GM12878 (cell line): ENCODE measurements at regions not wholly inside any gene's neighbourhood (a gene's known extent, or its start where the extent isn't known, plus 50 kb on each side); places are given as distances from the start of the nearest gene placed in this dataset.

ENCODE experiments used
- ATAC-seq: fragments of 200-7000 bp; cut with Tn5 transposase; 3 replicates; pipeline ENCODE4 v1.9.1; 2020; ENCODE audit warnings: mild to moderate bottlenecking, moderate library complexity
- BruUV-seq: library from RNA; stranded (reverse); fragments of 400-500 nt; replicated peaks from 2 replicates; lab custom pipeline; 2021; lab: Mats Ljungman, UMichigan
- CTCF ChIA-PET: fragments of 300-600 bp; sonication (Branson Sonifier 250); formaldehyde crosslinking; extraction: SDS; loops from one replicate; lab custom pipeline; 2021; ENCODE audit warnings: inconsistent platforms; lab: Yijun Ruan, JAX
- POLR2A ChIA-PET: fragments of 350-600 bp; formaldehyde crosslinking; extraction: SDS; loops from one replicate; lab custom pipeline; 2021; ENCODE audit warnings: inconsistent platforms; lab: Charles Lee
- RAD21 ChIA-PET: fragments of 300-600 bp; sonication (Branson Sonifier 250); formaldehyde crosslinking; loops from one replicate; lab custom pipeline; 2023; ENCODE audit warnings: antibody characterized with exemption; ENCODE audit not compliant: unreplicated experiment; lab: Charles Lee
- SMC1A ChIA-PET: fragments of 300-600 bp; sonication (Branson Sonifier 250); formaldehyde crosslinking; loops from one replicate; lab custom pipeline; 2023; ENCODE audit not compliant: unreplicated experiment, uncharacterized antibody; lab: Charles Lee
- DNase-seq: peaks from one replicate; pipeline ENCODE4 v3.0.0-alpha.2; 2011; ENCODE audit warnings: low read depth, low spot score
- FAIRE-seq: peaks from 3 replicates; lab custom pipeline; 2011; peaks lifted over from hg19 to GRCh38; lab: Jason Lieb, UNC
- H2AFZ ChIP-seq: 2 replicates; pipeline ENCODE4 v1.6.0; 2011; ENCODE audit warnings: low read depth, low read length, control low read depth; ENCODE audit not compliant: control insufficient read depth
- H3K27ac ChIP-seq: 2 replicates; pipeline ENCODE4 v1.5.1; 2011; ENCODE audit warnings: control low read depth; ENCODE audit not compliant: control insufficient read depth, insufficient read depth
- H3K27me3 ChIP-seq, 2 experiments: replicated peaks in 1 of 2; 2 replicates each; pipeline versions ENCODE4 v1.6.0 to v1.6.1; 2011; ENCODE audit warnings: low read length in 1 of 2; ENCODE audit not compliant: control insufficient read depth in 2 of 2, insufficient read depth in 2 of 2
- H3K36me3 ChIP-seq, 2 experiments: 2 replicates each; pipeline ENCODE4 v1.5.1; 2011; ENCODE audit warnings: low read length in 1 of 2; ENCODE audit not compliant: control insufficient read depth in 2 of 2, insufficient read depth in 2 of 2
- H3K4me1 ChIP-seq: 2 replicates; pipeline ENCODE4 v1.6.1; 2011; ENCODE audit warnings: mild to moderate bottlenecking, low read length, moderate library complexity, mixed read lengths; ENCODE audit not compliant: control insufficient read depth, insufficient read depth
- H3K4me2 ChIP-seq: 2 replicates; pipeline ENCODE4 v1.6.0; 2011; ENCODE audit warnings: control low read depth; ENCODE audit not compliant: control insufficient read depth, insufficient read depth
- H3K4me3 ChIP-seq: fragments of 200-600 bp; sonication (generic); 2 replicates; pipeline ENCODE4 v1.5.1; 2016
- H3K79me2 ChIP-seq: 2 replicates; pipeline ENCODE4 v1.6.0; 2011; ENCODE audit warnings: low read length; ENCODE audit not compliant: control insufficient read depth, insufficient read depth
- H3K9ac ChIP-seq: 2 replicates; pipeline ENCODE4 v1.8.0; 2011; ENCODE audit warnings: low read length, control low read depth, mixed read lengths; ENCODE audit not compliant: control insufficient read depth, insufficient read depth
- H3K9me3 ChIP-seq: replicated peaks from 3 replicates; pipeline ENCODE4 v1.5.1; 2011; ENCODE audit warnings: mild to moderate bottlenecking, low read length; ENCODE audit not compliant: control insufficient read depth, insufficient read depth
- H4K20me1 ChIP-seq: 2 replicates; pipeline ENCODE4 v1.6.0; 2011; ENCODE audit not compliant: control insufficient read depth, insufficient read depth
- CEBPB ChIP-seq, 2 experiments: fragments of 150-350 bp in 1 of 2; IDR thresholded peaks; 2 replicates each; pipeline ENCODE4 v1.6.1; 2012 to 2014; ENCODE audit warnings: low read depth in 2 of 2, low read length in 2 of 2, borderline replicate concordance in 1 of 2, inconsistent platforms in 1 of 2
- EZH2 ChIP-seq: IDR thresholded peaks from 2 replicates; pipeline ENCODE4 v1.6.1; 2012; ENCODE audit warnings: low read depth, mild to moderate bottlenecking, control low read depth, inconsistent platforms, low read length, borderline replicate concordance; ENCODE audit not compliant: control insufficient read depth
- HDAC2 ChIP-seq: fragments of 200-600 bp; sonication (generic); IDR thresholded peaks from 2 replicates; pipeline ENCODE4 v1.6.1; 2017
- IKZF2 ChIP-seq, 2 experiments: fragments of 450-650 bp; IDR thresholded peaks; 2 replicates each; pipeline ENCODE4 v1.6.1; 2017; ENCODE audit warnings: mild to moderate bottlenecking in 2 of 2, moderate library complexity in 2 of 2
- KAT2A ChIP-seq: conservative IDR thresholded peaks from 2 replicates; pipeline ENCODE4 v1.6.1; 2011; ENCODE audit warnings: low read depth, low read length; ENCODE audit not compliant: control insufficient read depth
- MAX ChIP-seq: IDR thresholded peaks from 2 replicates; pipeline ENCODE4 v1.6.1; 2012; ENCODE audit warnings: low read depth, low read length, improper control_type of control experiment
- MEF2A ChIP-seq: IDR thresholded peaks from 2 replicates; pipeline ENCODE4 v1.6.1; 2011; ENCODE audit warnings: low read depth, mild to moderate bottlenecking, low read length, moderate library complexity; ENCODE audit not compliant: insufficient read depth
- MXI1 ChIP-seq: fragments of 150-350 bp; IDR thresholded peaks from 2 replicates; pipeline ENCODE4 v1.6.1; 2011; ENCODE audit warnings: low read depth, mild to moderate bottlenecking, inconsistent platforms, low read length, improper control_type of control experiment
- NFIC ChIP-seq: IDR thresholded peaks from 2 replicates; pipeline ENCODE4 v1.6.1; 2012; ENCODE audit warnings: low read depth, mild to moderate bottlenecking, inconsistent platforms, low read length, moderate library complexity
- POLR2AphosphoS2 ChIP-seq: IDR thresholded peaks from 2 replicates; pipeline ENCODE4 v1.6.1; 2011; ENCODE audit warnings: low read depth, mild to moderate bottlenecking, low read length, improper control_type of control experiment, moderate library complexity
- POU2F2 ChIP-seq: IDR thresholded peaks from 3 replicates; pipeline ENCODE4 v1.6.1; 2011; ENCODE audit warnings: low read depth, mild to moderate bottlenecking, low read length, borderline replicate concordance
- SIN3A ChIP-seq: IDR thresholded peaks from 2 replicates; pipeline ENCODE4 v1.6.1; 2012; ENCODE audit warnings: low read depth, low read length, improper control_type of control experiment
- SMARCA5 ChIP-seq: fragments of 450-650 bp; IDR thresholded peaks from 2 replicates; pipeline ENCODE4 v1.6.1; 2017; ENCODE audit warnings: mild to moderate bottlenecking
- TBL1XR1 ChIP-seq: IDR thresholded peaks from 2 replicates; pipeline ENCODE4 v1.6.1; 2012; ENCODE audit warnings: low read depth, low read length, improper control_type of control experiment
- TCF7 ChIP-seq: IDR thresholded peaks from 2 replicates; pipeline ENCODE4 v1.6.1; 2014; ENCODE audit warnings: antibody characterized with exemption, borderline replicate concordance
- YBX1 ChIP-seq: fragments of 450-650 bp; IDR thresholded peaks from 2 replicates; pipeline ENCODE4 v1.6.1; 2016; ENCODE audit warnings: antibody characterized with exemption
- WGBS: methylation state at CpG from one replicate; pipeline ENCODE4 v1.1.6; 2016; ENCODE audit warnings: low lambda C conversion rate; ENCODE audit not compliant: insufficient replicate concordance, insufficient coverage; ENCODE audit errors: missing lambda C conversion rate; 5-methylcytosine and 5-hydroxymethylcytosine counted together
- in situ Hi-C: fragments of 300-500 bp; cut with MboI; formaldehyde crosslinking; loops from 9 replicates; pipeline ENCODE4 v1.14.3; 2018; ENCODE audit warnings: mixed read lengths
- intact Hi-C: fragments of 100-400 bp; cut with micrococcal nuclease; formaldehyde crosslinking; loops from one replicate; pipeline ENCODE4 v1.14.2; 2022; ENCODE audit not compliant: unreplicated experiment
- TF ChIP-seq, protein P1 (sequence below): fragments of 450-650 bp; formaldehyde crosslinking; IDR thresholded peaks from 2 replicates; pipeline ENCODE4 v1.5.0; 2022; ENCODE audit warnings: mild to moderate bottlenecking, missing genetic modification characterization

DNA sequence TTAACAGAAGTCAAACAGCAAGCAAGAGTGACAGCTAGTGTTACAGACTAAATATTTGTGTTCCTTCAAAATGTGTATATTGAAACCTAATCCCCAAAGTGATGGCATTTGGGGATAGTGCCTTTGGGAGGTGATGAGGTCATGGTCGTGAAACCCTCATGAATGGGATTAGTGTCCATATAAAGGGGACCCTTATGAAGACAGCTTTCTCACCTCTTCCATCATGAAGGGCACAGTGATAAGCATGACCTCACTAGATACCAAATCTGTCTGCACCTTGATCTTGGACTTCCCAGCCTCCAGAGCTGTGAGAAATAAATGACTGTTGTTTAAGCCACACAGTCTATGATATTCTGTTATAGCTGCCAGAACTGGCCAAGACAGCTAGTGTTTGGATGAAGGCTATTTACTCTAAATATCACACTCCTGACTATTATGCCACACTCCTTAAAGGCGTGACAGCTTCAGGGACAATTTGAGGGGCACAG lies 235.7 kb upstream of the TMEM72 start:
- intact Hi-C loops, result no loop called here
- DNase-seq (no peak), FAIRE-seq (no peak), ATAC-seq (no peak)
- Histone ChIP-seq H3K79me2 (no peaks in the 10 kb centered on the region), H3K4me3 (no peak overlapping the region), H3K27ac (no peak overlapping the region), H3K4me1 (no peaks in the 10 kb centered on the region), H3K9me3 (no peaks in the 10 kb centered on the region), H2AFZ (no peak overlapping the region), H3K36me3 (no peaks in the 10 kb centered on the region), H4K20me1 (no peaks in the 10 kb centered on the region), H3K27me3 (no peaks in the 10 kb centered on the region), H3K9ac (no peak overlapping the region), H3K4me2 (no peak overlapping the region)
- in situ Hi-C loops, result no loop called here
- ChIA-PET RAD21 (no interaction called here), CTCF (no interaction called here), POLR2A (no interaction called here), SMC1A (no interaction called here)
- 0% methylated on average over 2 of the region's 2 CpGs for WGBS
- BruUV-seq, result no TSS peak
- no peak for TF ChIP-seq NFIC
- no peak for TF ChIP-seq TBL1XR1
- no peak for TF ChIP-seq POLR2AphosphoS2
- no peak for TF ChIP-seq KAT2A

GRCh38 chr10:44680764-44681163 lies 230.4 kb upstream of the TMEM72 start:
- ChIA-PET CTCF (no interaction called here), POLR2A (no interaction called here), SMC1A (no interaction called here), RAD21 (no interaction called here)
- WGBS, result 31% methylated on average over 6 of the region's 6 CpGs
- Histone ChIP-seq H3K27me3 (no peaks in the 10 kb centered on the region), H3K9ac (no peak overlapping the region), H3K79me2 (no peaks in the 10 kb centered on the region), H3K9me3 (no peaks in the 10 kb centered on the region), H3K4me3 (no peak overlapping the region), H2AFZ (no peak overlapping the region), H3K27ac (no peak overlapping the region), H4K20me1 (no peaks in the 10 kb centered on the region), H3K4me2 (no peak overlapping the region), H3K4me1 (no peaks in the 10 kb centered on the region), H3K36me3 (no peaks in the 10 kb centered on the region)
- ATAC-seq (no peak), DNase-seq (no peak), FAIRE-seq (no peak)
- intact Hi-C loops (no loop called here), in situ Hi-C loops (no loop called here)
- BruUV-seq, result no TSS peak
- TF ChIP-seq SMARCA5 (no peak), CEBPB (IDR thresholded peaks at IDR 0.05; ENCODE audit: borderline replicate concordance in 1 of 2, low read depth in 2 of 2, low read length in 2 of 2) (no peak), IKZF2 (IDR thresholded peaks at IDR 0.05) (no peak), EZH2 (no peak), YBX1 (no peak), MXI1 (no peak), HDAC2 (no peak), TCF7 (no peak), POU2F2 (no peak), MEF2A (no peak), SIN3A (no peak), MAX (no peak)
- TF ChIP-seq, protein P1, sequence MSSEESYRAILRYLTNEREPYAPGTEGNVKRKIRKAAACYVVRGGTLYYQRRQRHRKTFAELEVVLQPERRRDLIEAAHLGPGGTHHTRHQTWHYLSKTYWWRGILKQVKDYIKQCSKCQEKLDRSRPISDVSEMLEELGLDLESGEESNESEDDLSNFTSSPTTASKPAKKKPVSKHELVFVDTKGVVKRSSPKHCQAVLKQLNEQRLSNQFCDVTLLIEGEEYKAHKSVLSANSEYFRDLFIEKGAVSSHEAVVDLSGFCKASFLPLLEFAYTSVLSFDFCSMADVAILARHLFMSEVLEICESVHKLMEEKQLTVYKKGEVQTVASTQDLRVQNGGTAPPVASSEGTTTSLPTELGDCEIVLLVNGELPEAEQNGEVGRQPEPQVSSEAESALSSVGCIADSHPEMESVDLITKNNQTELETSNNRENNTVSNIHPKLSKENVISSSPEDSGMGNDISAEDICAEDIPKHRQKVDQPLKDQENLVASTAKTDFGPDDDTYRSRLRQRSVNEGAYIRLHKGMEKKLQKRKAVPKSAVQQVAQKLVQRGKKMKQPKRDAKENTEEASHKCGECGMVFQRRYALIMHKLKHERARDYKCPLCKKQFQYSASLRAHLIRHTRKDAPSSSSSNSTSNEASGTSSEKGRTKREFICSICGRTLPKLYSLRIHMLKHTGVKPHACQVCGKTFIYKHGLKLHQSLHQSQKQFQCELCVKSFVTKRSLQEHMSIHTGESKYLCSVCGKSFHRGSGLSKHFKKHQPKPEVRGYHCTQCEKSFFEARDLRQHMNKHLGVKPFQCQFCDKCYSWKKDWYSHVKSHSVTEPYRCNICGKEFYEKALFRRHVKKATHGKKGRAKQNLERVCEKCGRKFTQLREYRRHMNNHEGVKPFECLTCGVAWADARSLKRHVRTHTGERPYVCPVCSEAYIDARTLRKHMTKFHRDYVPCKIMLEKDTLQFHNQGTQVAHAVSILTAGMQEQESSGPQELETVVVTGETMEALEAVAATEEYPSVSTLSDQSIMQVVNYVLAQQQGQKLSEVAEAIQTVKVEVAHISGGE (CRISPR knock-in tag), result no peak
